Ascending aorta (tissue), 2 donors: ENCODE measurements at regions not wholly inside any gene's neighbourhood (a gene's known extent, or its start where the extent isn't known, plus 50 kb on each side); places are given as distances from the start of the nearest gene placed in this dataset.

Source experiments
- DNase-seq, 2 donors: peaks; one replicate each; pipeline ENCODE4 v3.0.0-alpha.2; 2019; ENCODE audit warnings: low spot score in 2 of 2
- H3K27ac ChIP-seq, 2 donors: fragments of 200-600 bp; sonication (generic); one replicate each; pipeline ENCODE4 v1.5.1; 2016 to 2017; ENCODE audit warnings: mild to moderate bottlenecking in 1 of 2
- H3K27me3 ChIP-seq: fragments of 200-600 bp; sonication (generic); one replicate; pipeline ENCODE4 v1.5.1; 2017
- H3K36me3 ChIP-seq, 2 donors: fragments of 200-600 bp; sonication (generic); one replicate each; pipeline ENCODE4 v1.5.1; 2016
- H3K4me1 ChIP-seq, 2 donors: fragments of 200-600 bp; sonication (generic); one replicate each; pipeline ENCODE4 v1.5.1; 2016 to 2017; ENCODE audit warnings: mild to moderate bottlenecking in 1 of 2
- H3K4me3 ChIP-seq, 2 donors: fragments of 200-600 bp; sonication (generic); one replicate each; pipeline ENCODE4 v1.5.1; 2016 to 2017; ENCODE audit warnings: mild to moderate bottlenecking in 1 of 2
- H3K9me3 ChIP-seq, 2 donors: fragments of 200-600 bp; sonication (generic); one replicate each; pipeline ENCODE4 v1.5.1; 2016
- CTCF ChIP-seq, 3 experiments: fragments of 200-600 bp in 2 of 3; fragments of 450-650 bp in 1 of 3; sonication (generic) in 2 of 3; IDR thresholded peaks; one replicate each; pipeline ENCODE4 v1.5.1; 2016 to 2019; ENCODE audit warnings: antibody characterized with exemption in 3 of 3, mild to moderate bottlenecking in 1 of 3, moderate library complexity in 1 of 3
- intact Hi-C: fragments of 100-400 bp; cut with DNase I; formaldehyde crosslinking; loops from one replicate; pipeline ENCODE4 v1.15.1; 2023

DNA sequence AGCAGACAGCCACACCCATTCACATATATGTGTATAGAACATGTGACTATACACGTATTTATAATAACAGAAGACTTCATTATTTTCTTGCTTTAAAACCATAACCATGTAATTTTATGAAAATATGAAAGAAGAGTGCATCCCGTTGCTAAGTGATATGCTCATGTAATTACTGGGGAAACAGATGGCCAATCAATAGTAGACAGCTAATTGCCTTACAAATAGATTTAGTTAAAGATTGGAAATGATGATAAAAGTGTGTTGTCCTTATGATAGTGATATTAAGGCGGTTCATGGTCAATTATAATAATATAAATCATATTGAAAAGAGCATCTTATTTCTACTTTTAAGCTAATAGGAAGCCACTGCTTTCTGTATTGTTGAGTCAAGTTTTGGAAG, 95.9 kb downstream of the RFC3 start:
- no peaks in the 10 kb centered on the region for H3K4me1 ChIP-seq
- H3K36me3 ChIP-seq: no peaks in the 10 kb centered on the region
- no peaks in the 10 kb centered on the region for H3K27me3 ChIP-seq
- DNase-seq: no peak
- no peaks in the 10 kb centered on the region for H3K9me3 ChIP-seq
- no peak for TF ChIP-seq CTCF (IDR thresholded peaks at IDR 0.05)
- no peak overlapping the region for H3K27ac ChIP-seq
- no peak overlapping the region for H3K4me3 ChIP-seq
- intact Hi-C loops: no loop called here

DNA sequence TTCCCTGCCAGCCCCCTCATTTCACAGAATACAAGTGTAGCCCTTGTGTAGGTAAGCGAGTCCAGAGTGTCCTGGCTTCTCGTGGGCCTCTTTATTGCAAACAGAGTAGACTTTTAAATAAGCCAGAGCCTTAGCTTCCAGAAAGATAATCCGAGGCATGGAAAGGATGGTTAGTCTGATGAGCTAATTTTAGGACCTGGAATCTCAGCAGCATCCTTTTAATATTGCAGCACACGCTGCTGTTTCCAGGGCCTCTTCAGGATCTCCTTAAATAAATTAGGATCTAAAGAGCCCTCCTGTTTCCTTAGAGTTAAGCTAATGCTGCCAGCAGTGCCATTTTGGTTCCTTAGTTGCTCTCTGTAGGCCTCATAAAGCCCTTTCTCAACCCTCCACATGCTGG, 99.2 kb downstream of the RFC3 start:
- Histone ChIP-seq H3K27me3 (no peaks in the 10 kb centered on the region), H3K36me3 (no peaks in the 10 kb centered on the region), H3K4me1 (no peaks in the 10 kb centered on the region), H3K9me3 (no peaks in the 10 kb centered on the region), H3K4me3 (no peak overlapping the region), H3K27ac (no peak overlapping the region)
- no peak for TF ChIP-seq CTCF (IDR thresholded peaks at IDR 0.05)
- intact Hi-C loops: no loop called here
- DNase-seq: no peak

GRCh38 chr13:33918199-33918932, 100.4 kb downstream of the RFC3 start:
- no peak for DNase-seq
- H3K9me3 ChIP-seq: no peaks in the 10 kb centered on the region
- no peaks in the 10 kb centered on the region for H3K36me3 ChIP-seq
- intact Hi-C loops: no loop called here
- H3K27ac ChIP-seq: no peak overlapping the region
- TF ChIP-seq CTCF (IDR thresholded peaks at IDR 0.05): no peak
- no peak overlapping the region for H3K4me3 ChIP-seq
- H3K4me1 ChIP-seq: no peaks in the 10 kb centered on the region
- no peaks in the 10 kb centered on the region for H3K27me3 ChIP-seq

GRCh38 chr13:33919120-33919519, 101.2 kb downstream of the RFC3 start:
- H3K27ac ChIP-seq: no peak overlapping the region
- no peaks in the 10 kb centered on the region for H3K36me3 ChIP-seq
- H3K9me3 ChIP-seq: no peaks in the 10 kb centered on the region
- H3K4me3 ChIP-seq: no peak overlapping the region
- no peak for TF ChIP-seq CTCF (IDR thresholded peaks at IDR 0.05)
- no peak for DNase-seq
- no peaks in the 10 kb centered on the region for H3K27me3 ChIP-seq
- no peaks in the 10 kb centered on the region for H3K4me1 ChIP-seq
- intact Hi-C loops: no loop called here

- intact Hi-C loops: no loop called here
- Histone ChIP-seq H3K4me1 (no peaks in the 10 kb centered on the region), H3K27ac (no peak overlapping the region), H3K36me3 (no peaks in the 10 kb centered on the region), H3K4me3 (no peak overlapping the region), H3K9me3 (no peaks in the 10 kb centered on the region), H3K27me3 (no peaks in the 10 kb centered on the region)
- TF ChIP-seq CTCF (IDR thresholded peaks at IDR 0.05): no peak
- no peak for DNase-seq
Measured at GRCh38 chr13:33925563-33925962, 107.6 kb downstream of the RFC3 start.

DNA sequence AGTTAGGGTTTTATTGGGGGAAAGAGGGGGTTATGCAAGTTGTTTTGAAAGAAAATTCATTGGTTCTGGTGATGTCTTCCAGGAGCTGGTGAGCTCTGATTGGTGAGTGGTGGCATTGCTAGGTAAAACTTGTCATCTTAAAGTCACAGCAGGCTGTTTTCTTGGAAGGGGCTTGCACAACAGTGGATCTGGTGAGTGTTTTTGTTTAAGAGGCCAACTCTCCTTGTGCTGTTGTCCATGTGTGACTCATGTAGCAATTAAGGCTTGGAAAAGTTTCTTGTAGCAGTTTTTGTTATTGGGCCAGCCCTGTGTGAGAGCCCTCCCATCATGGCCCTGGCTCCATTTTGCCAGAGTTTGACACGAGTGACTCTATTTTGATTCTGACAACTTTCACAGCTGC, 109.4 kb downstream of the RFC3 start:
- H3K27me3 ChIP-seq: no peaks in the 10 kb centered on the region
- no peak for DNase-seq
- H3K4me3 ChIP-seq: no peak overlapping the region
- intact Hi-C loops: no loop called here
- H3K36me3 ChIP-seq: no peaks in the 10 kb centered on the region
- H3K27ac ChIP-seq: no peak overlapping the region
- H3K9me3 ChIP-seq: no peaks in the 10 kb centered on the region
- no peak for TF ChIP-seq CTCF (IDR thresholded peaks at IDR 0.05)
- H3K4me1 ChIP-seq: no peaks in the 10 kb centered on the region
